ENCODE measurements at regions not wholly inside any gene's neighbourhood (a gene's known extent, or its start where the extent isn't known, plus 50 kb on each side); places are given as distances from the start of the nearest gene placed in this dataset.

GRCh38 chr14:78070344-78070743, 99.8 kb upstream of the NRXN3 start:
- H3K9me3 ChIP-seq: no peaks in the 10 kb centered on the region
- no peak for DNase-seq
- Mint-ChIP-seq H3K27ac (ENCODE audit: unreplicated experiment) (no peak overlapping the region), H3K36me3 (ENCODE audit: insufficient read depth, unreplicated experiment) (no peaks in the 10 kb centered on the region), H3K4me1 (ENCODE audit: low read depth, unreplicated experiment) (no peaks in the 10 kb centered on the region), H3K27me3 (ENCODE audit: insufficient read depth, unreplicated experiment) (peaks cover 4% of the 10 kb centered on the region), H3K9me3 (ENCODE audit: unreplicated experiment) (no peaks in the 10 kb centered on the region), H3K4me3 (ENCODE audit: unreplicated experiment) (no peak overlapping the region)
- ChIA-PET CTCF (no interaction called here), POLR2A (no interaction called here)
- no peak overlapping the region for H3K4me3 ChIP-seq (ENCODE audit: low read depth, low read length)
- no peak for TF ChIP-seq CTCF (IDR thresholded peaks at IDR 0.05; ENCODE audit: insufficient read depth in 1 of 2, low read depth in 1 of 2, low read length in 1 of 2, severe bottlenecking in 1 of 2, unreplicated experiment in 1 of 2)
- no peaks in the 10 kb centered on the region for H3K27me3 ChIP-seq (replicated peaks; ENCODE audit: control insufficient read depth, insufficient read depth, low read length)
- H3K4me1 ChIP-seq: no peaks in the 10 kb centered on the region
- no TSS peak for BruUV-seq (replicated peaks)
- intact Hi-C loops (cut with micrococcal nuclease; ENCODE audit: unreplicated experiment): no loop called here
- no peaks in the 10 kb centered on the region for H3K36me3 ChIP-seq (ENCODE audit: control insufficient read depth, insufficient read depth, low read length)

- no peaks in the 10 kb centered on the region for H3K9me3 Mint-ChIP-seq (ENCODE audit: unreplicated experiment)
These were observed 99.1 kb upstream of the NRXN3 start for GRCh38 chr14:78071016-78071549.

GRCh38 chr14:78073028-78073427, 97.1 kb upstream of the NRXN3 start:
- intact Hi-C loops (cut with micrococcal nuclease; ENCODE audit: unreplicated experiment): loop anchor here (2.0 kb wide), 1 partner anchor 210 kb away; no protein-coding TSS in a partner anchor
- no peaks in the 10 kb centered on the region for H3K36me3 Mint-ChIP-seq (ENCODE audit: insufficient read depth, unreplicated experiment)
- POLR2A ChIA-PET: no interaction called here
- no peak for DNase-seq
- no peaks in the 10 kb centered on the region for H3K36me3 ChIP-seq (ENCODE audit: control insufficient read depth, insufficient read depth, low read length)
- no peaks in the 10 kb centered on the region for H3K4me1 ChIP-seq
- peaks cover 4% of the 10 kb centered on the region for H3K27me3 Mint-ChIP-seq (ENCODE audit: insufficient read depth, unreplicated experiment)
- H3K9me3 Mint-ChIP-seq (ENCODE audit: unreplicated experiment): no peaks in the 10 kb centered on the region
- no peak overlapping the region for H3K27ac Mint-ChIP-seq (ENCODE audit: unreplicated experiment)
- H3K4me3 ChIP-seq (ENCODE audit: low read depth, low read length): no peak overlapping the region
- no peak overlapping the region for H3K4me3 Mint-ChIP-seq (ENCODE audit: unreplicated experiment)
- BruUV-seq (replicated peaks): no TSS peak
- H3K27me3 ChIP-seq (replicated peaks; ENCODE audit: control insufficient read depth, insufficient read depth, low read length): no peaks in the 10 kb centered on the region
- CTCF ChIA-PET: interaction anchor here (0.6 kb wide), 1 partner anchor 494 kb away, joined by 3 read pairs; no protein-coding TSS in a partner anchor
- no peaks in the 10 kb centered on the region for H3K9me3 ChIP-seq
- H3K4me1 Mint-ChIP-seq (ENCODE audit: low read depth, unreplicated experiment): no peaks in the 10 kb centered on the region
- TF ChIP-seq CTCF (IDR thresholded peaks at IDR 0.05; ENCODE audit: insufficient read depth in 1 of 2, low read depth in 1 of 2, low read length in 1 of 2, severe bottlenecking in 1 of 2, unreplicated experiment in 1 of 2): no peak

More at GRCh38 chr14:78071016-78071549, 99.1 kb upstream of the NRXN3 start:
- no peak overlapping the region for H3K27ac Mint-ChIP-seq (ENCODE audit: unreplicated experiment)
- CTCF ChIA-PET: no interaction called here
- Histone ChIP-seq H3K36me3 (ENCODE audit: control insufficient read depth, insufficient read depth, low read length) (no peaks in the 10 kb centered on the region), H3K4me3 (ENCODE audit: low read depth, low read length) (no peak overlapping the region), H3K27me3 (replicated peaks; ENCODE audit: control insufficient read depth, insufficient read depth, low read length) (no peaks in the 10 kb centered on the region), H3K4me1 (no peaks in the 10 kb centered on the region), H3K9me3 (no peaks in the 10 kb centered on the region)
- H3K4me1 Mint-ChIP-seq (ENCODE audit: low read depth, unreplicated experiment): no peaks in the 10 kb centered on the region
- no peaks in the 10 kb centered on the region for H3K36me3 Mint-ChIP-seq (ENCODE audit: insufficient read depth, unreplicated experiment)
- intact Hi-C loops (cut with micrococcal nuclease; ENCODE audit: unreplicated experiment): no loop called here
- peaks cover 4% of the 10 kb centered on the region for H3K27me3 Mint-ChIP-seq (ENCODE audit: insufficient read depth, unreplicated experiment)
- no peak for DNase-seq
- BruUV-seq (replicated peaks): no TSS peak
- TF ChIP-seq CTCF (IDR thresholded peaks at IDR 0.05; ENCODE audit: insufficient read depth in 1 of 2, low read depth in 1 of 2, low read length in 1 of 2, severe bottlenecking in 1 of 2, unreplicated experiment in 1 of 2): no peak
- H3K4me3 Mint-ChIP-seq (ENCODE audit: unreplicated experiment): no peak overlapping the region
- POLR2A ChIA-PET: no interaction called here
